ENCODE measurements at regions not wholly inside any gene's neighbourhood (a gene's known extent, or its start where the extent isn't known, plus 50 kb on each side); places are given as distances from the start of the nearest gene placed in this dataset.

DNA sequence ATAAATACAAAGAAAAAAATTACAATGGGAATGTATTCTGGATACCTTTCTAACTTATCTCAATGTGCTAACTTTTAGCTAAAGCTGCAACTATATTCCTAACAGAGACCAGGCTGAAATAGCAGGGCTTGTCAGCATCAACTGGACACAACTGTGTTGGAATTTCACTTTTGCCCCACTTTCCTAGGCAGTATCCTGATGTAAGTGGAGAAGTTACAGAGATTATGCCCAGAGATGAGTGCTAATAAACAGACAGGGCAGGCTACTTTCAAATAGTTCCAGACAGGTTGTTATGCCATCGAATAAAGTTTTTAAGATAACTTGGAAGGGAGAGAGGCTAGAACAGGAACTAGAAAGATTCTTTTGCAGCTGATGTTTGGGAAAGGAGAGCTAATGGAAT lies 201.9 kb downstream of the KCTD12 start:
- Histone ChIP-seq H3K9me1 (ENCODE audit: control insufficient read depth, extremely low read depth, insufficient read depth, low read length) (no peaks in the 10 kb centered on the region), H3K9ac (ENCODE audit: control insufficient read depth, extremely low read depth, insufficient read depth, low read length) (no peak overlapping the region), H3K4me2 (ENCODE audit: control insufficient read depth, extremely low read depth, insufficient read depth, low read depth, low read length) (no peak overlapping the region), H3K9me3 (ENCODE audit: control insufficient read depth, low read depth, low read length) (no peaks in the 10 kb centered on the region), H3K79me2 (ENCODE audit: control insufficient read depth, insufficient read depth, low read length) (no peaks in the 10 kb centered on the region), H3K4me3 (ENCODE audit: control insufficient read depth in 2 of 3, extremely low read depth in 1 of 3, insufficient read depth in 2 of 3, low read depth in 1 of 3, low read length in 3 of 3) (no peak overlapping the region), H2AFZ (ENCODE audit: control insufficient read depth, low read length) (no peak overlapping the region), H3K27me3 (ENCODE audit: control insufficient read depth, extremely low read depth, insufficient read depth, low read length) (no peaks in the 10 kb centered on the region), H4K20me1 (ENCODE audit: control insufficient read depth, extremely low read depth, insufficient read depth, low read length) (no peaks in the 10 kb centered on the region), H3K36me3 (ENCODE audit: control insufficient read depth in 2 of 2, extremely low read depth in 1 of 2, insufficient read depth in 2 of 2, low read length in 2 of 2) (no peaks in the 10 kb centered on the region), H3K4me1 (ENCODE audit: control insufficient read depth, extremely low read depth, insufficient read depth, low read length) (no peaks in the 10 kb centered on the region), H3K27ac (ENCODE audit: control insufficient read depth, insufficient read depth, low read length) (no peak overlapping the region)
- dilution Hi-C loops (cut with MboI; ENCODE audit: extremely low pct_ligation_motif_present, low sequenced_read_pairs): no loop called here
- TF ChIP-seq, protein P1, sequence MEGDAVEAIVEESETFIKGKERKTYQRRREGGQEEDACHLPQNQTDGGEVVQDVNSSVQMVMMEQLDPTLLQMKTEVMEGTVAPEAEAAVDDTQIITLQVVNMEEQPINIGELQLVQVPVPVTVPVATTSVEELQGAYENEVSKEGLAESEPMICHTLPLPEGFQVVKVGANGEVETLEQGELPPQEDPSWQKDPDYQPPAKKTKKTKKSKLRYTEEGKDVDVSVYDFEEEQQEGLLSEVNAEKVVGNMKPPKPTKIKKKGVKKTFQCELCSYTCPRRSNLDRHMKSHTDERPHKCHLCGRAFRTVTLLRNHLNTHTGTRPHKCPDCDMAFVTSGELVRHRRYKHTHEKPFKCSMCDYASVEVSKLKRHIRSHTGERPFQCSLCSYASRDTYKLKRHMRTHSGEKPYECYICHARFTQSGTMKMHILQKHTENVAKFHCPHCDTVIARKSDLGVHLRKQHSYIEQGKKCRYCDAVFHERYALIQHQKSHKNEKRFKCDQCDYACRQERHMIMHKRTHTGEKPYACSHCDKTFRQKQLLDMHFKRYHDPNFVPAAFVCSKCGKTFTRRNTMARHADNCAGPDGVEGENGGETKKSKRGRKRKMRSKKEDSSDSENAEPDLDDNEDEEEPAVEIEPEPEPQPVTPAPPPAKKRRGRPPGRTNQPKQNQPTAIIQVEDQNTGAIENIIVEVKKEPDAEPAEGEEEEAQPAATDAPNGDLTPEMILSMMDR (optimal IDR thresholded peaks at IDR 0.05 in 1 of 3, IDR thresholded peaks at IDR 0.05 in 1 of 3, conservative IDR thresholded peaks at IDR 0.05 in 1 of 3; ENCODE audit: extremely low read depth in 1 of 3, insufficient read depth in 2 of 3, low read length in 3 of 3): no peak
- no peak for TF ChIP-seq EZH2 (IDR thresholded peaks at IDR 0.05; ENCODE audit: low read length)
- no peak for DNase-seq (ENCODE audit: low read depth, low spot score)
- FAIRE-seq: no peak

DNA sequence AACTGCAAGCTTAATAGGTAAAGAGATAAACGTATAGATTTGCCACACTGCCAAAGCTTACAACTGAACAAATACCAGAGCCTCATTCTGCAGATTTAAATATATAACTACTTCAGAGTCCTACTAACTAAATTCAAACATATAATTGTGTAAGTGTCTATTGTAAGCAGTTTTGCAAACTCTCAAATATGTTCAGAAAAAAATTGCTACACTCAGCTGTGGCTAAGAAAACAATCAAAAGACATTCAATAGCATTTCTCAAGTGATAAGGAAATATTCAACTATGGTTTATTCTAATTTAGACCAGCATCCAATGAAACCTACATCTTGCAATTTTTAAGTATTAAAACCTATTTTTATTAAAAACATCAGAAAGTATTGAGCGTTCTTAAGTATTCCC lies 202.4 kb downstream of the KCTD12 start:
- Histone ChIP-seq H3K27ac (ENCODE audit: control insufficient read depth, insufficient read depth, low read length) (no peak overlapping the region), H3K9ac (ENCODE audit: control insufficient read depth, extremely low read depth, insufficient read depth, low read length) (no peak overlapping the region), H3K4me3 (ENCODE audit: control insufficient read depth in 2 of 3, extremely low read depth in 1 of 3, insufficient read depth in 2 of 3, low read depth in 1 of 3, low read length in 3 of 3) (no peak overlapping the region), H3K36me3 (ENCODE audit: control insufficient read depth in 2 of 2, extremely low read depth in 1 of 2, insufficient read depth in 2 of 2, low read length in 2 of 2) (no peaks in the 10 kb centered on the region), H3K27me3 (ENCODE audit: control insufficient read depth, extremely low read depth, insufficient read depth, low read length) (no peaks in the 10 kb centered on the region), H2AFZ (ENCODE audit: control insufficient read depth, low read length) (no peak overlapping the region), H3K4me1 (ENCODE audit: control insufficient read depth, extremely low read depth, insufficient read depth, low read length) (no peaks in the 10 kb centered on the region), H3K4me2 (ENCODE audit: control insufficient read depth, extremely low read depth, insufficient read depth, low read depth, low read length) (no peak overlapping the region), H3K9me1 (ENCODE audit: control insufficient read depth, extremely low read depth, insufficient read depth, low read length) (no peaks in the 10 kb centered on the region), H3K9me3 (ENCODE audit: control insufficient read depth, low read depth, low read length) (no peaks in the 10 kb centered on the region), H3K79me2 (ENCODE audit: control insufficient read depth, insufficient read depth, low read length) (no peaks in the 10 kb centered on the region), H4K20me1 (ENCODE audit: control insufficient read depth, extremely low read depth, insufficient read depth, low read length) (no peaks in the 10 kb centered on the region)
- dilution Hi-C loops (cut with MboI; ENCODE audit: extremely low pct_ligation_motif_present, low sequenced_read_pairs): no loop called here
- no peak for DNase-seq (ENCODE audit: low read depth, low spot score)
- TF ChIP-seq, protein P1 (optimal IDR thresholded peaks at IDR 0.05 in 1 of 3, IDR thresholded peaks at IDR 0.05 in 1 of 3, conservative IDR thresholded peaks at IDR 0.05 in 1 of 3; ENCODE audit: extremely low read depth in 1 of 3, insufficient read depth in 2 of 3, low read length in 3 of 3): no peak
- no peak for TF ChIP-seq EZH2 (IDR thresholded peaks at IDR 0.05; ENCODE audit: low read length)
- no peak for FAIRE-seq
